ENCODE measurements at regions not wholly inside any gene's neighbourhood (a gene's known extent, or its start where the extent isn't known, plus 50 kb on each side); places are given as distances from the start of the nearest gene placed in this dataset.

DNA sequence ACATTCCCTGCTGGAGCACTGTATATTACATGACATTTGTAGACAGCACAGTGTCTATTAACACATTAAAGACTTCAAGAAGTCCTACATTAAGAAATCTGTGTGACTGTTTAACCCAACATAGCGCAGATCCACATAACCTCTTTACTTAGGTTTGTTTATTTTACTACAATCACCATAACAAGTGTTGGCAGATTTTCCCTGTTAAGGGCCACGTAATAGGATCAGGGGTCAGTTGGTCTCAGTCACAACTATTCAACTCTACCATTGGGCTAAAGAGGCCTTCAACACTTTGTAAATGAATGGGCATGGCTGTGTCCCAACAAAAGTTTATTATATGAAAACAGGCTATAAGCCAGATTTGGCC, 51.3 kb upstream of the ADORA2B start:
- TF ChIP-seq, protein P1, sequence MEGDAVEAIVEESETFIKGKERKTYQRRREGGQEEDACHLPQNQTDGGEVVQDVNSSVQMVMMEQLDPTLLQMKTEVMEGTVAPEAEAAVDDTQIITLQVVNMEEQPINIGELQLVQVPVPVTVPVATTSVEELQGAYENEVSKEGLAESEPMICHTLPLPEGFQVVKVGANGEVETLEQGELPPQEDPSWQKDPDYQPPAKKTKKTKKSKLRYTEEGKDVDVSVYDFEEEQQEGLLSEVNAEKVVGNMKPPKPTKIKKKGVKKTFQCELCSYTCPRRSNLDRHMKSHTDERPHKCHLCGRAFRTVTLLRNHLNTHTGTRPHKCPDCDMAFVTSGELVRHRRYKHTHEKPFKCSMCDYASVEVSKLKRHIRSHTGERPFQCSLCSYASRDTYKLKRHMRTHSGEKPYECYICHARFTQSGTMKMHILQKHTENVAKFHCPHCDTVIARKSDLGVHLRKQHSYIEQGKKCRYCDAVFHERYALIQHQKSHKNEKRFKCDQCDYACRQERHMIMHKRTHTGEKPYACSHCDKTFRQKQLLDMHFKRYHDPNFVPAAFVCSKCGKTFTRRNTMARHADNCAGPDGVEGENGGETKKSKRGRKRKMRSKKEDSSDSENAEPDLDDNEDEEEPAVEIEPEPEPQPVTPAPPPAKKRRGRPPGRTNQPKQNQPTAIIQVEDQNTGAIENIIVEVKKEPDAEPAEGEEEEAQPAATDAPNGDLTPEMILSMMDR (IDR thresholded peaks at IDR 0.05), result no peak
- no peak for TF ChIP-seq POLR2A (IDR thresholded peaks at IDR 0.05)
- TF ChIP-seq POLR2AphosphoS5 (IDR thresholded peaks at IDR 0.05), result no peak

Data from stomach (tissue), 4 donors.